ENCODE measurements at regions not wholly inside any gene's neighbourhood (a gene's known extent, or its start where the extent isn't known, plus 50 kb on each side); places are given as distances from the start of the nearest gene placed in this dataset.

GRCh38 chr3:144413068-144413467, 441.4 kb downstream of the DIPK2A start:
- no peak for TF ChIP-seq CTCF (IDR thresholded peaks at IDR 0.05; ENCODE audit: low read depth, low read length, poor library complexity, severe bottlenecking)
- TF ChIP-seq EZH2phosphoT487 (IDR thresholded peaks at IDR 0.05; ENCODE audit: borderline replicate concordance, low read length) = no peak

Measured in DOHH2 (cell line).